ENCODE measurements at regions not wholly inside any gene's neighbourhood (a gene's known extent, or its start where the extent isn't known, plus 50 kb on each side); places are given as distances from the start of the nearest gene placed in this dataset.

GRCh38 chr11:69385144-69385820 is 91.3 kb downstream of the MYEOV start:
- TF ChIP-seq CTCF (IDR thresholded peaks at IDR 0.05) (no peak), POLR2A (IDR thresholded peaks at IDR 0.05) (no peak)

All from sigmoid colon (tissue), 3 donors.